SK-MEL-5 (cell line): ENCODE measurements at regions not wholly inside any gene's neighbourhood (a gene's known extent, or its start where the extent isn't known, plus 50 kb on each side); places are given as distances from the start of the nearest gene placed in this dataset.
"Not testable (repeated sequence)": the region's sequence is repeated elsewhere in the genome, so short reads cannot be mapped to it uniquely, and the experiment has no call there.

Experiments used
- DNase-seq: peaks from one replicate; pipeline ENCODE4 v3.0.0-alpha.2; 2016; ENCODE audit warnings: low read depth, low spot score
- in situ Hi-C: cut with HindIII; loops from 2 replicates; pipeline ENCODE4 v1.10.0; 2016; ENCODE audit warnings: low sequenced_read_pairs, high pct_unique_total_duplicates, low pct_unique_long_range_greater_than_20kb

DNA sequence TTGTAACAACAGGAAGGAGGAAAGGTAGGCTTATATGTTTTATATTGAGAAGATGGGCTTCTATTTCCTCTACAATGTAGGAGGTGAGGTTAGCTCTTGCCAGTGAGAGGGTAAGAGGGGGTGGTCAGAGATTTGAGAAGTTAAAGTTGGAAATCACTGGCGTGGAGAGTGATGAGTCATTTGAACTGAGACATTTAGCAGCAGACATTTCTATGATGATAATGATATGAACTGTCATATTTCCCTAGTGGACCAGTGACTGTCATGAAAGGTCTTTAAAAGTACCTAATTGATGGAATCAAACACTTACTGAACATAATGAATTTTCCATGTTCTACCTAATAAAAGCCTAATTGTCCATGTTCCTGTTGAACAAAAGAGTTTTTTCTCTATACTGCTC lies 126.1 kb downstream of the FAM161A start:
- no peak for DNase-seq
- in situ Hi-C loops, result no loop called here

DNA sequence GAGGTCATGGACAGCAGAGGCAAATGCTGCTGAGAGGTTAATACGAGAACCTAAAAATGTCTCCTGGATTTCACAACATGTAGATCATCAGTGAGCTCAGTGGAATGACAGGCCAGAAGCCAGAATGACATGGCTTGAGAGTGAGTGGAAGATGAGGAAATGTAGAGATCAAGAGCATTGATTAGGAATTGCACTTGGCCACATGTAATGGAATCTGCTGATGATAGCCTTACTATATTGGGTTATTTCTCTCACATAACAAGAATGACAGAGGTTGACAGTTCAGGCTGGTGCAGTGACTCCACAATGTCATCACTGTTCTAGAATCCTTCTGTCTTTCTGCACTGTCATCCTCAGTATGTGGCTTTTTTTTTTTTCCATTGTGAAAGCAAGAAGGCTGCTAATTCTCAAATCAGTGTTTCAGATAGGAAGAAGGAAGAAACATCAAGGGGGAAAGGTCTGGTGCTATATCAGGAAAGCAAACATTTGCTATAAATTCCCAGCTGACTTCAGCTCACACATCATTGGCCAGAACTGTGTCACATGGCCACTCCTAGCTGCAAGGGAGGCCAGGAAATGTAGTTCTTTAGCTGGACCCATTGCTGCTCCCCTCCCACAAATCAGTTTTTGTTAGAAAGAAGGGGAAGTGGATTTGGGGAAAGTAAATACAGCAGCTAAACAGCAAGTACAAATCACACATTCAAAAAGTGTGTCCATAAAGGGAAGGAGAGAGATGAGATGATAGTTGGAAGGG lies 127.2 kb downstream of the FAM161A start:
- in situ Hi-C loops, result no loop called here
- no peak for DNase-seq

DNA sequence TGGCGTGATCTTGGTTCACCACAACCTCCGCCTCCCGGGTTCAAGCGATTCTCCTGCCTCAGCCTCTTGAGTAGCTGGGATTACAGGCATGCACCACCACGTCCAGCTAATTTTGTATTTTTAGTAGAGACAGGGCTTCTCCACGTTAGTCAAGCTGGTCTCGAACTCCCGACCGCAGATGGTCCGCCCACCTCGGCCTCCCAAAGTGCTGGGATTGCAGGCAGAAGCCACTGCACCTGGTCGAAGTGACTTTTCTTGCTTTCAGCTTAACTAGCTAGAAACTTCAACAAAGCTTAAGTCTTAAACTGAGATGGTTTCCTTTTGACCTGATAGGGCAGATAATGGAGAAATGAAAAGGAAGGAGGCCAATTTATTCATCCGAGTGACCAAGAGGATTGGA lies 130.5 kb downstream of the FAM161A start:
- DNase-seq, in situ Hi-C loops: not testable (repeated sequence)

DNA sequence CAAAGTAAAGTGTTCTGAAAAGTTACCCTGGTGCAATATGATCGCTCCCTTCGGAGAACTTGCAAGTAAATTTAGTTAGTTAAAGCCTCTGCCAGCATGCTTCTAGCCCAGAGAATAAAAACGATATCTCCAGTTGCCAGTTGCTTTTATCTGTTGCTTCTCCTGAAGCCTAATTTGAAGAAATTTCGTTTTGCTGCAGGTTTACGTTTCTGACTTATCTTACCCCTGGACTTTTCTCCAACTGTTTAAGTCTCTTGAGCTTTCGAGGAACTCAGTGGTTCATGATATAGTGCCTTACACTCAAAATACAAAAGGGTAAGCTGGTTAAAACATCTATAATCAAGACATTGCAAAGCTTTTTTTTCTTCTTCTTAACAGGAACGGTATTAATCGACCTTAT lies 131.1 kb downstream of the FAM161A start:
- no peak for DNase-seq
- in situ Hi-C loops, result no loop called here

- no peak for DNase-seq
- in situ Hi-C loops, result no loop called here
Observed at GRCh38 chr2:61722318-61722717, 131.5 kb downstream of the FAM161A start.

DNA sequence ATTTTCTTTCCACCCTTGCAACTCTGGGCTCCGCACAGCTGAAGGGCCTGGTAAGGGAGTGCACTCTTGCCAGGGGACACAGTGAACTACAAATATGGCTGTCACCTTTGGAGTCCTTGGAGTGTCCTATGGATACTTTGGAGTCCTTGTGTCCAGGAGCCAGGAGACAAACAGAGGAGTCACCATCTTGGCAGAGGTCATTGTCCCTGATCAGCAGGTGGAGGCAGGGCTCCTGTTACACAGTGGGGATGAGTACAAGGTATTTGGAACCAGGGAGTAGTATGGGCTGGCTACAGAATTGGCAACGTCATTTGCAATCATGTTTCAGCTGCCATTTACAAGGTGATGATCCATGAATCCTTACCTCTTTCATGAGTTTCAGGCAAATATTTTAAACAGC lies 132.5 kb downstream of the FAM161A start:
- no peak for DNase-seq
- in situ Hi-C loops, result no loop called here

GRCh38 chr2:61720911-61721310 lies 132.9 kb downstream of the FAM161A start:
- in situ Hi-C loops, result no loop called here

DNA sequence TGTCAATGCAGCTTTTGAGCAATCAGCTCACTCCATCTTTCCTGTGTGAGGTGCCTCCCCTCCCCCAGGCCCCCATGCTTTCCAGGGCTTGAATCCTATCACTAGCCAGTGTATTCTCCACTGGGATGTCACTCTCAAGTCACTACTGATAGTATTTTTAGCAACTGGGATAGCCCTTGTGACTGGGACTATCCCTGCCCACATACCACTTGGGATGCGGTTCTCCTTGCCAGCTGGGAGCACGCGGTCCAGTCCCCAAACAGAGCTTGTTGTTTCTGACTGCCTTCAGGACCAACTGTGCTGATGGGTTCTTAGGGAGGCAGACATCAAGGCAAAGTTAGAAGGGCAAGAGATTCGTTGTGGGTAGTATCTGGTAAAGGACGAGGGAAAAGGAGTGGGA lies 134.9 kb downstream of the FAM161A start:
- in situ Hi-C loops, result no loop called here
- DNase-seq, result peak; percentile 56

More at GRCh38 chr2:61720911-61721310, 132.9 kb downstream of the FAM161A start:
- DNase-seq, result no peak

GRCh38 chr2:61715506-61715905 lies 138.4 kb downstream of the FAM161A start:
- in situ Hi-C loops, result no loop called here

GRCh38 chr2:61714210-61714609 lies 139.7 kb downstream of the FAM161A start:
- no peak for DNase-seq
- in situ Hi-C loops, result no loop called here

More at GRCh38 chr2:61715506-61715905, 138.4 kb downstream of the FAM161A start:
- DNase-seq, result no peak

DNA sequence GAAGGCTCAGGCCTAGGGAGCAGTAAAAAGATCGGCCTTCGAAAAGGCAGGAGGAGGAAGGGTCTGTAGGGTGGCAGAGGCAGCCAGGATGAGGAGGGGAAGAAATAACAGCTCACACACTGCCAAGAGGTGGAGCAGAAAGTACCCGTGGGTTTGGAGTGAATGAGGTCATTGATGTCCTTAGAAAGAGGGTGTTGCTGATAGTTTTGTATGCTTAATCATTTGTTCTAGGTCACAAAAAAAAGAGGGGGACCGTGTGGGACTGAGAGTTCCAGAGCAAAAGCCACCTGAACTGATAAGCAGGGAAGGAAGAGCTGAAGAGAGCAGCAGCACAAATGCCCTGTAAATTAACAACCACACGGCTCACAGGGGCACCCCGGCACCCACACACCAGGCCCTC lies 140.4 kb downstream of the FAM161A start:
- no peak for DNase-seq
- in situ Hi-C loops, result no loop called here

GRCh38 chr2:61712060-61712459 lies 141.8 kb downstream of the FAM161A start:
- in situ Hi-C loops, result no loop called here
- no peak for DNase-seq

- in situ Hi-C loops, result no loop called here
- no peak for DNase-seq
Observed at GRCh38 chr2:61710711-61711110, 143.1 kb downstream of the FAM161A start.

DNA sequence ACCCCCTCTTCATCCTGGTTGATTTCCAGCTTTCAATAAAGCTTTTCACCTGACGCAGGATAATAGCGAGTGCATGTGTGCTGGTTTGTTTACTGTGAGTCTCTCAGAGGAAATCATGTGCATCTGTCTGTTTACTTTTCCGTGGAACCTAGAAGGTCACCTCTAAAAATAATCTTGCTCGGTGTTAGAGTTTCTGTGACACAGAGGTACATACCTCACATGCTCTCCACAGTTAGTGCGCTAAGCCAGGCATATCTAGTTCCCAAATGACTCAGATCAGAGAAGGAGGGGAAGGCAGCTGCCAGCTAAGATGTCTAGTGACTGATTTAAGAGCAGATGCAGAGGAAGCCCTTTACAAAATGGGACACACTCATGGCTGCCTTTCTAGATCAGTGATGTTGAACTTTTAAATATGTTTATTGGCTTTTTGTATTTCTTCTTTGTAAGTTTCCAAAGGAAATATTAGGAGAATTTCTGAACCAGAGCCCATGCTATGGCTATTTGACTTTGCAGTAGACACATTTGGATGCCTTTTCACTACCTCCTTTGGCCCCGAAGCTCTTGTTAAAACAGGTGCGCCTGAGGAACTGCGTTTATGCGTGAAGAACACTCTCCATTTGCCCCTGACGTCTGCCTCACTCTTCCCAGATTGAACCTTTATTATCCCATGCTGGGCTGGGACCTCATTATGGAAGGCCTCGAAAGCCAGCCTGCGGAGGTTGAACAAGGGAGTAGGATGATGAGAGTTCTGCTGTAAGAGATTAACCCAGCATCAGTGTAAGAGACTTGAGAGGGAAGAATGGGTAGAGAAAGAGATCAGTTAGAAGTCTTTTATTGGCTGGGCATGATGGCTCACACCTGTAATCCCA lies 145.6 kb downstream of the FAM161A start:
- in situ Hi-C loops, result no loop called here
- DNase-seq, result peak; percentile 88

GRCh38 chr2:61705625-61706024 lies 148.2 kb downstream of the FAM161A start:
- no peak for DNase-seq
- in situ Hi-C loops, result no loop called here

DNA sequence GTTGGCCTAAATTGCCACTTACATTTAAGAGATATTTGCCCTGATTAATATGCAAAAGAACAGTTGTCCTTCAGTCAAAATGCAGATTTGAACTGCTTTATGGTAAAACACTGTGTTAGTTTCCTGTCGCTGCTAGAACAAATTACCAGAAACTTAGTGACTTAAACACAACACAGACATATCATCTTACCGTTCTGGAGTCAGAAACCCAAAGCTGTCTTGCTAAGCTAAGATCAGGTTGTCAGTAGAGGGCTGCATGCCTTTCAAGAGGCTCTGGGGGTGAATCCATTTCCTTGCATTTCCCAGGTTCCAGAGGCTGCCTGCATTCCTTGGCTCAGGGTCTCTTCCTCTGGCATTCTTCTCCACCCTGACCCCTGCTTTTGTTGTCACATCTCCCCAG lies 149.5 kb downstream of the FAM161A start:
- in situ Hi-C loops, result no loop called here
- no peak for DNase-seq

GRCh38 chr2:61702088-61702467 lies 151.8 kb downstream of the FAM161A start:
- in situ Hi-C loops, result no loop called here
- no peak for DNase-seq

- DNase-seq, result no peak
- in situ Hi-C loops, result no loop called here
Observed at GRCh38 chr2:61700464-61700863, 153.4 kb downstream of the FAM161A start.
